K562 (cell line): ENCODE measurements at regions not wholly inside any gene's neighbourhood (a gene's known extent, or its start where the extent isn't known, plus 50 kb on each side); places are given as distances from the start of the nearest gene placed in this dataset.

Experiments used
- ATAC-seq: fragments of 200-7000 bp; cut with Tn5 transposase; 3 replicates; pipeline ENCODE4 v1.9.1; 2020; ENCODE audit warnings: moderate library complexity
- BruUV-seq: library from RNA; stranded (reverse); fragments of 400-500 nt; replicated peaks from 2 replicates; lab custom pipeline; 2021; lab: Mats Ljungman, UMichigan
- CTCF ChIA-PET: fragments of 300-600 bp; formaldehyde crosslinking; extraction: SDS; loops from one replicate; lab custom pipeline; 2021; ENCODE audit warnings: low intra/inter-chr PET ratio; lab: Yijun Ruan, JAX
- POLR2A ChIA-PET: fragments of 300-600, 350-650 bp; sonication (Branson Sonifier 250); formaldehyde crosslinking; extraction: SDS; loops from one replicate; lab custom pipeline; 2021; ENCODE audit warnings: antibody characterized with exemption, inconsistent platforms; lab: Yijun Ruan, JAX
- DNase-seq, 4 experiments: peaks; one replicate each; pipeline versions ENCODE4 v3.0.0 to v3.0.0-alpha.2; 2011 to 2018; ENCODE audit warnings: low spot score in 3 of 4, mixed read lengths in 3 of 4; ENCODE audit errors: extremely low read depth in 1 of 4
- FAIRE-seq: peaks from 2 replicates; lab custom pipeline; 2011; peaks lifted over from hg19 to GRCh38; lab: Jason Lieb, UNC
- H2AFZ ChIP-seq: 2 replicates; pipeline ENCODE4 v1.6.0; 2011; ENCODE audit warnings: low read depth, low read length, control low read depth, inconsistent platforms
- H3K27ac ChIP-seq: fragments of 200-600 bp; 3 replicates; pipeline ENCODE4 v1.8.0; 2011; ENCODE audit warnings: low read depth, mild to moderate bottlenecking, control low read depth, inconsistent platforms, low read length, moderate library complexity, mixed read lengths; ENCODE audit errors: extremely low read depth
- H3K27me3 ChIP-seq, 2 experiments: fragments of 300-600 bp in 1 of 2; 2 replicates in 1 of 2; 3 replicates in 1 of 2; pipeline versions ENCODE4 v1.6.0 to v1.8.0; 2011; ENCODE audit warnings: inconsistent platforms in 2 of 2, low read length in 2 of 2, mild to moderate bottlenecking in 1 of 2, mixed read lengths in 1 of 2, moderate library complexity in 1 of 2; ENCODE audit not compliant: control insufficient read depth in 2 of 2, insufficient read depth in 2 of 2
- H3K36me3 ChIP-seq: fragments of 300-600 bp; 3 replicates; pipeline ENCODE4 v1.8.0; 2011; ENCODE audit warnings: mild to moderate bottlenecking, low read length, inconsistent platforms; ENCODE audit not compliant: control insufficient read depth, insufficient read depth
- H3K4me1 ChIP-seq, 2 experiments: fragments of 200-600 bp in 1 of 2; replicated peaks in 1 of 2; 2 replicates in 1 of 2; 3 replicates in 1 of 2; pipeline versions ENCODE4 v1.5.1 to v1.8.0; 2011; ENCODE audit warnings: inconsistent platforms in 2 of 2, low read length in 2 of 2, mild to moderate bottlenecking in 1 of 2, mixed read lengths in 1 of 2, moderate library complexity in 1 of 2; ENCODE audit not compliant: control insufficient read depth in 2 of 2, insufficient read depth in 2 of 2
- H3K4me2 ChIP-seq: 2 replicates; pipeline ENCODE4 v1.6.1; 2011; ENCODE audit warnings: low read length, control low read depth, inconsistent platforms, mixed read lengths; ENCODE audit not compliant: insufficient read depth
- H3K4me3 ChIP-seq: fragments of 200-600 bp; sonication (generic), shearing (Covaris generic); 2 replicates; pipeline ENCODE4 v1.5.1; 2016; ENCODE audit warnings: control low read depth, inconsistent platforms
- H3K79me2 ChIP-seq: fragments of 200-600 bp; 3 replicates; pipeline ENCODE4 v1.8.0; 2011; ENCODE audit warnings: low read length, inconsistent platforms; ENCODE audit not compliant: control insufficient read depth, insufficient read depth
- H3K9ac ChIP-seq, 2 experiments: 2 replicates each; pipeline versions ENCODE4 v1.6.0 to v1.6.1; 2011; ENCODE audit warnings: low read depth in 2 of 2, low read length in 2 of 2, control low read depth in 1 of 2, inconsistent platforms in 1 of 2, mild to moderate bottlenecking in 1 of 2, mixed read lengths in 1 of 2; ENCODE audit not compliant: insufficient read depth in 1 of 2
- H3K9me1 ChIP-seq: one replicate; pipeline ENCODE4 v1.6.0; 2011; ENCODE audit warnings: inconsistent platforms, mild to moderate bottlenecking, low read length, moderate library complexity; ENCODE audit not compliant: control insufficient read depth, insufficient read depth
- H3K9me3 ChIP-seq: replicated peaks from 2 replicates; pipeline ENCODE4 v1.5.1; 2011; ENCODE audit warnings: low read depth, low read length, inconsistent platforms; ENCODE audit not compliant: control insufficient read depth, insufficient read depth
- H4K20me1 ChIP-seq: replicated peaks from 2 replicates; pipeline ENCODE4 v1.6.1; 2011; ENCODE audit warnings: low read length, inconsistent platforms, mixed read lengths; ENCODE audit not compliant: control insufficient read depth, insufficient read depth
- CBFA2T2 ChIP-seq: fragments of 450-650 bp; conservative IDR thresholded peaks from 2 replicates; pipeline ENCODE4 v1.6.1; 2017; ENCODE audit warnings: mild to moderate bottlenecking
- CREB5 ChIP-seq: fragments of 250-450 bp; sonication (Bioruptor Pico); IDR thresholded peaks from 2 replicates; pipeline ENCODE4 v1.5.0; 2020; ENCODE audit warnings: mild to moderate bottlenecking
- FOXJ2 ChIP-seq: fragments of 200-800 bp; sonication (Bioruptor generic); IDR thresholded peaks from 2 replicates; pipeline ENCODE4 v1.6.1; 2016; ENCODE audit warnings: missing genetic modification characterization, missing compliant biosample characterization
- GTF2B ChIP-seq: IDR thresholded peaks from 2 replicates; pipeline ENCODE4 v1.6.1; 2011; ENCODE audit not compliant: insufficient read length; ENCODE audit errors: extremely low read depth
- HMG20A ChIP-seq: fragments of 450-650 bp; formaldehyde crosslinking; conservative IDR thresholded peaks from 2 replicates; pipeline ENCODE4 v1.4.0; 2020; ENCODE audit warnings: mild to moderate bottlenecking, mixed read lengths
- JUND ChIP-seq, 2 experiments: IDR thresholded peaks; 2 replicates in 1 of 2; 3 replicates in 1 of 2; pipeline ENCODE4 v1.6.1; 2011; ENCODE audit warnings: borderline replicate concordance in 2 of 2, low read depth in 2 of 2, low read length in 2 of 2, improper control_type of control experiment in 1 of 2, missing biosample characterization in 1 of 2, missing genetic modification characterization in 1 of 2, missing genetic modification reagents in 1 of 2
- ZMIZ1 ChIP-seq, 2 experiments: fragments of 150-350 bp in 1 of 2; IDR thresholded peaks; 2 replicates each; pipeline ENCODE4 v1.6.1; 2012 to 2016; ENCODE audit warnings: low read depth in 2 of 2, low read length in 2 of 2, mild to moderate bottlenecking in 1 of 2, moderate library complexity in 1 of 2
- ZNF165 ChIP-seq: fragments of 250-450 bp; sonication (Bioruptor Pico); IDR thresholded peaks from 2 replicates; pipeline ENCODE4 v1.4.0; 2020; ENCODE audit warnings: borderline replicate concordance
- ZSCAN32 ChIP-seq: fragments of 450-650 bp; formaldehyde crosslinking; IDR thresholded peaks from 2 replicates; pipeline ENCODE4 v1.4.0; 2020; ENCODE audit warnings: mild to moderate bottlenecking, moderate library complexity
- WGBS: fragments of 100-300 bp; shearing (Covaris generic); methylation state at CpG from one replicate; pipeline ENCODE4 v1.1.6; 2016; ENCODE audit warnings: low coverage, mixed read lengths; ENCODE audit not compliant: insufficient coverage; ENCODE audit errors: missing lambda C conversion rate; 5-methylcytosine and 5-hydroxymethylcytosine counted together
- in situ Hi-C: fragments of 300-500 bp; cut with MboI; formaldehyde crosslinking; loops from 4 replicates; pipeline ENCODE4 v1.15.0; 2018; ENCODE audit warnings: inconsistent platforms, mixed read lengths
- intact Hi-C: fragments of 100-400 bp; cut with micrococcal nuclease; formaldehyde crosslinking; loops from 2 replicates; pipeline ENCODE4 v1.14.2; 2022

- TF ChIP-seq ZMIZ1 (IDR thresholded peaks at IDR 0.05; ENCODE audit: low read depth in 2 of 2, low read length in 2 of 2): no peak
Observed at GRCh38 chr1:232873412-232873811, 68.2 kb downstream of the MAP10 start (continued).

- no peaks in the 10 kb centered on the region for H3K36me3 ChIP-seq
- WGBS: under 1% methylated on average over 7 of the region's 7 CpGs
- H3K4me1 ChIP-seq: peaks cover 0 to 6% of the 10 kb centered on the region in 2 experiments; a peak in 1 of 5 replicates
- no peaks in the 10 kb centered on the region for H3K9me3 ChIP-seq
- no peak overlapping the region for H3K9ac ChIP-seq
- peaks cover 4% of the 10 kb centered on the region; the same call in 1 of the 2 replicates for H4K20me1 ChIP-seq
- ChIA-PET CTCF (no interaction called here), POLR2A (interaction anchor here (1.0 kb wide), 1 partner anchor 8 kb away, joined by 3 read pairs; no protein-coding TSS in a partner anchor)
- H3K4me3 ChIP-seq: no peak overlapping the region
- no TSS peak for BruUV-seq
- in situ Hi-C loops (no loop called here), intact Hi-C loops (no loop called here)
- no peak for DNase-seq
- no peaks in the 10 kb centered on the region for H3K9me1 ChIP-seq
- no peak for FAIRE-seq
- H2AFZ ChIP-seq: no peak overlapping the region
- no peak overlapping the region for H3K4me2 ChIP-seq
- H3K27ac ChIP-seq: no peak overlapping the region
- peaks cover 5 to 13% of the 10 kb centered on the region in 2 experiments; a peak in 3 of 5 replicates for H3K27me3 ChIP-seq
- no peak for ATAC-seq
- TF ChIP-seq HMG20A (no peak), ZSCAN32 (CRISPR knock-in tag) (no peak), GTF2B (no peak), CREB5 (CRISPR knock-in tag) (no peak), CBFA2T2 (no peak), JUND (IDR thresholded peaks at IDR 0.05; ENCODE audit: borderline replicate concordance, low read depth, low read length) (no peak), JUND (tag; IDR thresholded peaks at IDR 0.05; ENCODE audit: borderline replicate concordance, low read depth, low read length) (no peak), FOXJ2 (tag) (no peak), ZNF165 (CRISPR knock-in tag) (no peak)
- H3K79me2 ChIP-seq: no peaks in the 10 kb centered on the region
Observed at GRCh38 chr1:232873931-232874330, 68.7 kb downstream of the MAP10 start.
